GM23338 (cell line): ENCODE measurements at regions not wholly inside any gene's neighbourhood (a gene's known extent, or its start where the extent isn't known, plus 50 kb on each side); places are given as distances from the start of the nearest gene placed in this dataset.

Experiments
- ATAC-seq: fragments of 200-7000 bp; cut with Tn5 transposase; 3 replicates; pipeline ENCODE4 v1.9.1; 2020
- DNase-seq: peaks from one replicate; pipeline ENCODE4 v3.0.0-alpha.2; 2015; ENCODE audit warnings: low spot score
- H2AFZ ChIP-seq: fragments of 200-600 bp; sonication (generic); 2 replicates; pipeline ENCODE4 v1.8.0; 2016; ENCODE audit warnings: antibody characterized with exemption, mild to moderate bottlenecking, moderate library complexity
- H3F3A ChIP-seq: fragments of 200-600 bp; sonication (generic); replicated peaks from 2 replicates; pipeline ENCODE4 v1.8.0; 2017; ENCODE audit warnings: antibody characterized with exemption, mixed run types, low read depth
- H3K27ac ChIP-seq: fragments of 200-600 bp; sonication (generic); 2 replicates; pipeline ENCODE4 v1.6.1; 2016; ENCODE audit warnings: low read depth
- H3K27me3 ChIP-seq: fragments of 200-600 bp; sonication (generic); 2 replicates; pipeline ENCODE4 v1.8.0; 2016; ENCODE audit warnings: mild to moderate bottlenecking, mixed run types, moderate library complexity; ENCODE audit not compliant: insufficient read depth
- H3K36me3 ChIP-seq: fragments of 200-600 bp; sonication (generic); 2 replicates; pipeline ENCODE4 v1.8.0; 2016; ENCODE audit warnings: mild to moderate bottlenecking; ENCODE audit not compliant: insufficient read depth
- H3K4me1 ChIP-seq: fragments of 200-600 bp; sonication (generic); 2 replicates; pipeline ENCODE4 v1.8.0; 2016; ENCODE audit warnings: mild to moderate bottlenecking, moderate library complexity; ENCODE audit not compliant: insufficient read depth
- H3K4me2 ChIP-seq: fragments of 200-600 bp; sonication (generic); 2 replicates; pipeline ENCODE4 v1.7.1; 2017; ENCODE audit warnings: mixed run types
- H3K4me3 ChIP-seq: fragments of 200-600 bp; sonication (generic); 2 replicates; pipeline ENCODE4 v1.6.1; 2016; ENCODE audit warnings: mixed run types
- H3K79me2 ChIP-seq: fragments of 200-600 bp; sonication (generic); replicated peaks from 2 replicates; pipeline ENCODE4 v1.8.0; 2017; ENCODE audit warnings: mild to moderate bottlenecking; ENCODE audit not compliant: insufficient read depth
- H3K9me2 ChIP-seq: fragments of 200-600 bp; sonication (generic); 2 replicates; pipeline ENCODE4 v1.8.0; 2017; ENCODE audit not compliant: insufficient read depth
- H4K20me1 ChIP-seq: fragments of 200-600 bp; sonication (generic); replicated peaks from 2 replicates; pipeline ENCODE4 v1.8.0; 2017; ENCODE audit warnings: mild to moderate bottlenecking; ENCODE audit not compliant: insufficient read depth
- H3K27ac Mint-ChIP-seq: 2 replicates; pipeline ENCODE4 v1.8.0; 2020; ENCODE audit warnings: inconsistent platforms, mild to moderate bottlenecking, moderate library complexity, mixed read lengths
- H3K27me3 Mint-ChIP-seq: 3 replicates; pipeline ENCODE4 v1.8.0; 2022; ENCODE audit warnings: low read depth, mild to moderate bottlenecking, moderate library complexity, mixed read lengths, inconsistent platforms; ENCODE audit not compliant: insufficient read depth, poor library complexity
- H3K36me3 Mint-ChIP-seq: 3 replicates; pipeline ENCODE4 v1.8.0; 2021; ENCODE audit warnings: low read depth, mild to moderate bottlenecking, inconsistent platforms, moderate library complexity, mixed read lengths
- H3K4me1 Mint-ChIP-seq: 3 replicates; pipeline ENCODE4 v1.8.0; 2020; ENCODE audit warnings: mild to moderate bottlenecking, inconsistent platforms, mixed read lengths
- H3K4me3 Mint-ChIP-seq: 3 replicates; pipeline ENCODE4 v1.8.0; 2021; ENCODE audit warnings: moderate library complexity, mild to moderate bottlenecking, inconsistent platforms, mixed read lengths
- H3K9me3 Mint-ChIP-seq: 3 replicates; pipeline ENCODE4 v1.8.0; 2020; ENCODE audit warnings: moderate library complexity, mild to moderate bottlenecking, inconsistent platforms, mixed read lengths
- CREB1 ChIP-seq: fragments of 250-450 bp; sonication (Bioruptor Pico); IDR thresholded peaks from 2 replicates; pipeline ENCODE4 v1.5.0; 2020; ENCODE audit warnings: low read depth, mild to moderate bottlenecking, moderate library complexity
- ETS1 ChIP-seq: IDR thresholded peaks from 2 replicates; pipeline ENCODE4 v1.6.1; 2016; ENCODE audit warnings: antibody characterized with exemption
- EZH2 ChIP-seq: fragments of 200-600 bp; sonication (generic); IDR thresholded peaks from one replicate; pipeline ENCODE4 v1.8.0; 2017; ENCODE audit warnings: antibody characterized with exemption, mild to moderate bottlenecking, low read depth; ENCODE audit not compliant: unreplicated experiment
- EZH2phosphoT487 ChIP-seq: fragments of 200-600 bp; sonication (generic); IDR thresholded peaks from one replicate; pipeline ENCODE4 v1.8.1; 2018; ENCODE audit warnings: antibody characterized with exemption; ENCODE audit not compliant: unreplicated experiment
- JUNB ChIP-seq: IDR thresholded peaks from one replicate; pipeline ENCODE4 v1.6.1; 2016; ENCODE audit warnings: antibody characterized with exemption; ENCODE audit not compliant: unreplicated experiment
- NANOG ChIP-seq: IDR thresholded peaks from 2 replicates; pipeline ENCODE4 v1.6.1; 2016; ENCODE audit warnings: antibody characterized with exemption, borderline replicate concordance
- POLR2AphosphoS5 ChIP-seq: IDR thresholded peaks from 2 replicates; pipeline ENCODE4 v1.6.1; 2016; ENCODE audit warnings: antibody characterized with exemption, low read depth
- REST ChIP-seq: IDR thresholded peaks from one replicate; pipeline ENCODE4 v1.6.1; 2018; ENCODE audit warnings: antibody characterized with exemption; ENCODE audit not compliant: unreplicated experiment
- STAT1 ChIP-seq: IDR thresholded peaks from one replicate; pipeline ENCODE4 v1.6.1; 2016; ENCODE audit warnings: antibody characterized with exemption; ENCODE audit not compliant: unreplicated experiment
- ZNF331 ChIP-seq: fragments of 250-450 bp; sonication (Bioruptor Pico); IDR thresholded peaks from 2 replicates; pipeline ENCODE4 v1.5.0; 2020; ENCODE audit warnings: low read depth, mild to moderate bottlenecking, moderate library complexity
- TF ChIP-seq, protein P1 (sequence below), 2 experiments: fragments of 200-600 bp in 1 of 2; sonication (generic) in 1 of 2; conservative IDR thresholded peaks; 2 replicates each; pipeline versions ENCODE4 v1.5.1 to v1.6.1; 2016 to 2017; ENCODE audit warnings: antibody characterized with exemption in 2 of 2, low read depth in 2 of 2, mild to moderate bottlenecking in 2 of 2, moderate library complexity in 1 of 2

- TF ChIP-seq EZH2, result no peak
- no peak for TF ChIP-seq EZH2phosphoT487
- TF ChIP-seq ZNF331 (CRISPR knock-in tag), result no peak
- TF ChIP-seq, protein P1, sequence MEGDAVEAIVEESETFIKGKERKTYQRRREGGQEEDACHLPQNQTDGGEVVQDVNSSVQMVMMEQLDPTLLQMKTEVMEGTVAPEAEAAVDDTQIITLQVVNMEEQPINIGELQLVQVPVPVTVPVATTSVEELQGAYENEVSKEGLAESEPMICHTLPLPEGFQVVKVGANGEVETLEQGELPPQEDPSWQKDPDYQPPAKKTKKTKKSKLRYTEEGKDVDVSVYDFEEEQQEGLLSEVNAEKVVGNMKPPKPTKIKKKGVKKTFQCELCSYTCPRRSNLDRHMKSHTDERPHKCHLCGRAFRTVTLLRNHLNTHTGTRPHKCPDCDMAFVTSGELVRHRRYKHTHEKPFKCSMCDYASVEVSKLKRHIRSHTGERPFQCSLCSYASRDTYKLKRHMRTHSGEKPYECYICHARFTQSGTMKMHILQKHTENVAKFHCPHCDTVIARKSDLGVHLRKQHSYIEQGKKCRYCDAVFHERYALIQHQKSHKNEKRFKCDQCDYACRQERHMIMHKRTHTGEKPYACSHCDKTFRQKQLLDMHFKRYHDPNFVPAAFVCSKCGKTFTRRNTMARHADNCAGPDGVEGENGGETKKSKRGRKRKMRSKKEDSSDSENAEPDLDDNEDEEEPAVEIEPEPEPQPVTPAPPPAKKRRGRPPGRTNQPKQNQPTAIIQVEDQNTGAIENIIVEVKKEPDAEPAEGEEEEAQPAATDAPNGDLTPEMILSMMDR (conservative IDR thresholded peaks at IDR 0.05; ENCODE audit: low read depth in 2 of 2), result no peak
- no peak for TF ChIP-seq REST
- TF ChIP-seq CREB1 (CRISPR knock-in tag), result no peak
Observed at GRCh38 chr5:22958462-22959262, 105.5 kb upstream of the CDH12 start (continued).

GRCh38 chr5:22947921-22948320 is 94.8 kb upstream of the CDH12 start:
- Histone ChIP-seq H3K27ac (no peak overlapping the region), H3K79me2 (no peaks in the 10 kb centered on the region), H3K27me3 (no peaks in the 10 kb centered on the region), H3K4me2 (no peak overlapping the region), H3F3A (no peaks in the 10 kb centered on the region), H3K9me2 (no peaks in the 10 kb centered on the region), H3K4me3 (no peak overlapping the region), H4K20me1 (no peaks in the 10 kb centered on the region), H3K4me1 (no peaks in the 10 kb centered on the region), H3K36me3 (no peaks in the 10 kb centered on the region), H2AFZ (no peak overlapping the region)
- Mint-ChIP-seq H3K4me1 (no peaks in the 10 kb centered on the region), H3K4me3 (no peak overlapping the region), H3K27me3 (no peaks in the 10 kb centered on the region), H3K9me3 (0 out of 3 replicates have a peak, but pooled peaks cover 3% of the 10 kb centered on the region), H3K36me3 (no peaks in the 10 kb centered on the region), H3K27ac (no peak overlapping the region)
- no peak for ATAC-seq
- no peak for DNase-seq
- TF ChIP-seq JUNB (no peak), EZH2phosphoT487 (no peak), POLR2AphosphoS5 (no peak), ETS1 (no peak), NANOG (no peak), STAT1 (no peak), REST (no peak), CREB1 (CRISPR knock-in tag) (no peak), ZNF331 (CRISPR knock-in tag) (no peak)
- TF ChIP-seq, protein P1 (conservative IDR thresholded peaks at IDR 0.05; ENCODE audit: low read depth in 2 of 2), result no peak
